ENCODE measurements at regions not wholly inside any gene's neighbourhood (a gene's known extent, or its start where the extent isn't known, plus 50 kb on each side); places are given as distances from the start of the nearest gene placed in this dataset.
A peak's percentile ranks its signal among the peaks of the same experiment; 100 is the strongest.
"Not testable (repeated sequence)": the region's sequence is repeated elsewhere in the genome, so short reads cannot be mapped to it uniquely, and the experiment has no call there.

GRCh38 chr1:220475608-220476007, 52.3 kb upstream of the MARK1 start:
- H3K9ac ChIP-seq (ENCODE audit: low read length); H3K27me3 ChIP-seq (replicated peaks; ENCODE audit: control insufficient read depth, insufficient read depth, low read length); H3K9me3 ChIP-seq (ENCODE audit: control insufficient read depth, low read length); H3K4me1 ChIP-seq (ENCODE audit: control insufficient read depth, insufficient read depth, low read length); H3K36me3 ChIP-seq (ENCODE audit: control insufficient read depth, insufficient read depth, low read length, severe bottlenecking); DNase-seq (ENCODE audit: low read depth); H3K4me3 ChIP-seq (ENCODE audit: low read length): not testable (repeated sequence)

DNA sequence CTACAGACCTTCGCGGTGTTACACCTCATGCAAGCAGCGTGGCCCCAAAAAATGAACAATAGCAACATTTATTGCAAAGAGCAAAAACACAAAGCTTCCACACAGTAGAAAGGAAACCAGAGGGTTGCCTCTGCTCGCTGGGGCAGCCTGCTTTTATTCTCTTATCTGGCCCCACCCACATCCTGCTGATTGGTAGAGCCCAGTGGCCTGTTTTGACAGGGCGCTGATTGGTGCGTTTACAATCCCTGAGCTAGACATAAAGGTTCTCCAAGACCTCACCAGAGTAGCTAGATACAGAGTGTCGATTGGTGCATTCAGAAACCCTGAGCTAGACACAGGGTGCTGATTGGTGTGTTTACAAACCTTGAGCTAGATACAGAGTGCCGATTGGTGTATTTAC, 52.8 kb upstream of the MARK1 start:
- H3K36me3 ChIP-seq (ENCODE audit: control insufficient read depth, insufficient read depth, low read length, severe bottlenecking); H3K9me3 ChIP-seq (ENCODE audit: control insufficient read depth, low read length); H3K4me1 ChIP-seq (ENCODE audit: control insufficient read depth, insufficient read depth, low read length); H3K4me3 ChIP-seq (ENCODE audit: low read length); DNase-seq (ENCODE audit: low read depth); H3K27me3 ChIP-seq (replicated peaks; ENCODE audit: control insufficient read depth, insufficient read depth, low read length); H3K9ac ChIP-seq (ENCODE audit: low read length): not testable (repeated sequence)

DNA sequence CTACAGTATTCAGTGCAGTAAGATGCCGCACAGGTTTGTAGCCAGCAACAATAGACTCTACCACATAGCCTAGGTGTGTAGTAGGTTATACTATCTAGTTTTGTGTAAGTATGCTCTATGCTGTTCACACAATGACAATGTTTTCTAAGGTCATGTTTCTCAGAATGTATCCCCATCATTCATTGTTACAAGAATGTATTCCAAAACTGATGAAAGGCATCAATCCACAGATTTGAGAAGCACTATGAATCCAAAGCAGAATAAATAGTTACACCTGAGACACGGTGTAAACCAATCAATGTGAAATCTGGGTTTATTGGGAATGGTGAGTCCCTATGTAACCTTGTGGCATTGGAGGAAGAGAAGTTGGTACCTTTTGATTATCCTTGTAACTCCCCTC, 54.5 kb upstream of the MARK1 start:
- no peak for DNase-seq (ENCODE audit: low read depth)
- Histone ChIP-seq H3K36me3 (ENCODE audit: control insufficient read depth, insufficient read depth, low read length, severe bottlenecking) (no peaks in the 10 kb centered on the region), H3K27me3 (replicated peaks; ENCODE audit: control insufficient read depth, insufficient read depth, low read length) (no peaks in the 10 kb centered on the region), H3K9ac (ENCODE audit: low read length) (no peak overlapping the region), H3K4me3 (ENCODE audit: low read length) (no peak overlapping the region), H3K4me1 (ENCODE audit: control insufficient read depth, insufficient read depth, low read length) (no peaks in the 10 kb centered on the region), H3K9me3 (ENCODE audit: control insufficient read depth, low read length) (peaks cover 4% of the 10 kb centered on the region)

DNA sequence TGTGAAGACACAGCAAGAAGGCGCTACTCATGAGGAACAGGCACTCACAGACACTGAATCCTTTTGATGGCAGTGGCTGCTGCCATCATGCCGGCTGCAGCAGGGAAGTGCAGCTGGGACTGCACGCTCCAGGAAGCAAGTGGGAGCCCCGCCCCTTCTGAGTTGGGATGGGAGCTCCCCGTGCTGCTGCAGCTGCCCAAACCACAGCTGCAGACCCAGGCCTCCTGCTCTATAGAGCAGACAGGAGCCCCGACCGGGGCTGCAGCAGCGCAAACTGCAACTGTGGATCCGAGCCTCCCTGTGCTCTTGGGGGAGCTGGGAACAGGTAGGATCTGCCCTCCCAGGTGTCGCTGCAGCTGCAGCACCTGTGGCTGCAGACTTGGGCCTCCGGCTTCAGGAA, 65.2 kb upstream of the MARK1 start:
- no peaks in the 10 kb centered on the region for H3K36me3 ChIP-seq (ENCODE audit: control insufficient read depth, insufficient read depth, low read length, severe bottlenecking)
- no peak overlapping the region for H3K4me3 ChIP-seq (ENCODE audit: low read length)
- peaks cover 16% of the 10 kb centered on the region for H3K4me1 ChIP-seq (ENCODE audit: control insufficient read depth, insufficient read depth, low read length)
- peaks cover 6% of the 10 kb centered on the region for H3K27me3 ChIP-seq (replicated peaks; ENCODE audit: control insufficient read depth, insufficient read depth, low read length)
- peaks cover 10% of the 10 kb centered on the region for H3K9me3 ChIP-seq (ENCODE audit: control insufficient read depth, low read length)
- H3K9ac ChIP-seq (ENCODE audit: low read length), result no peak overlapping the region
- no peak for DNase-seq (ENCODE audit: low read depth)

DNA sequence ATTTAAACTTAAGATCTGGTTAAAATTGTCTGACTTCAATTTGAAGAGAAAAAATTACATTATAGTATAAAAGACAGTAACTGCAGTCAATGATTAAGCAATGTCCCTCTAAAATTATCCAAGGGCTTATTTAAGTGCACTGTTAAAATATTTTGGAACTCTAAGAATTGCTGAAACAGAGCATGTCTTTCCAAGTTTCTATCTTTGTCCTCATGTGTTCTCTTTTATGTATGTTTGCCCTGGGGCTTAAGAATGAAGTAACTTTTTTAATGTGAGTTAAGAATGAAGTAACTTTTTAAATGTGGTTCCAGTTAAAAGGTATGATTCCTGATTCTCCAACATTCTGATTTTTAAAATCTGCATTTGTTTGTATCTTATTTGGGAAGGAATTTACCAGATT, 69.0 kb upstream of the MARK1 start:
- H3K9ac ChIP-seq (ENCODE audit: low read length), result no peak overlapping the region

GRCh38 chr1:220457957-220458609, 69.9 kb upstream of the MARK1 start:
- peaks cover 4% of the 10 kb centered on the region for H3K27me3 ChIP-seq (replicated peaks; ENCODE audit: control insufficient read depth, insufficient read depth, low read length)
- no peaks in the 10 kb centered on the region for H3K9me3 ChIP-seq (ENCODE audit: control insufficient read depth, low read length)
- no peak overlapping the region for H3K4me3 ChIP-seq (ENCODE audit: low read length)
- H3K36me3 ChIP-seq (ENCODE audit: control insufficient read depth, insufficient read depth, low read length, severe bottlenecking), result no peaks in the 10 kb centered on the region
- H3K9ac ChIP-seq (ENCODE audit: low read length), result no peak overlapping the region
- DNase-seq (ENCODE audit: low read depth), result no peak
- peaks cover 16% of the 10 kb centered on the region for H3K4me1 ChIP-seq (ENCODE audit: control insufficient read depth, insufficient read depth, low read length)

More for the DNA sequence above, 69.0 kb upstream of the MARK1 start:
- H3K9me3 ChIP-seq (ENCODE audit: control insufficient read depth, low read length), result no peaks in the 10 kb centered on the region
- H3K4me3 ChIP-seq (ENCODE audit: low read length), result no peak overlapping the region
- H3K4me1 ChIP-seq (ENCODE audit: control insufficient read depth, insufficient read depth, low read length), result peaks cover 16% of the 10 kb centered on the region
- peaks cover 5% of the 10 kb centered on the region for H3K27me3 ChIP-seq (replicated peaks; ENCODE audit: control insufficient read depth, insufficient read depth, low read length)
- no peaks in the 10 kb centered on the region for H3K36me3 ChIP-seq (ENCODE audit: control insufficient read depth, insufficient read depth, low read length, severe bottlenecking)
- DNase-seq (ENCODE audit: low read depth), result peak; percentile 86

GRCh38 chr1:220455559-220455958, 72.4 kb upstream of the MARK1 start:
- peaks cover 30% of the 10 kb centered on the region for H3K4me1 ChIP-seq (ENCODE audit: control insufficient read depth, insufficient read depth, low read length)
- H3K4me3 ChIP-seq (ENCODE audit: low read length), result no peak overlapping the region
- H3K27me3 ChIP-seq (replicated peaks; ENCODE audit: control insufficient read depth, insufficient read depth, low read length), result peaks cover 11% of the 10 kb centered on the region
- no peaks in the 10 kb centered on the region for H3K36me3 ChIP-seq (ENCODE audit: control insufficient read depth, insufficient read depth, low read length, severe bottlenecking)
- no peaks in the 10 kb centered on the region for H3K9me3 ChIP-seq (ENCODE audit: control insufficient read depth, low read length)
- DNase-seq (ENCODE audit: low read depth), result no peak
- no peak overlapping the region for H3K9ac ChIP-seq (ENCODE audit: low read length)

DNA sequence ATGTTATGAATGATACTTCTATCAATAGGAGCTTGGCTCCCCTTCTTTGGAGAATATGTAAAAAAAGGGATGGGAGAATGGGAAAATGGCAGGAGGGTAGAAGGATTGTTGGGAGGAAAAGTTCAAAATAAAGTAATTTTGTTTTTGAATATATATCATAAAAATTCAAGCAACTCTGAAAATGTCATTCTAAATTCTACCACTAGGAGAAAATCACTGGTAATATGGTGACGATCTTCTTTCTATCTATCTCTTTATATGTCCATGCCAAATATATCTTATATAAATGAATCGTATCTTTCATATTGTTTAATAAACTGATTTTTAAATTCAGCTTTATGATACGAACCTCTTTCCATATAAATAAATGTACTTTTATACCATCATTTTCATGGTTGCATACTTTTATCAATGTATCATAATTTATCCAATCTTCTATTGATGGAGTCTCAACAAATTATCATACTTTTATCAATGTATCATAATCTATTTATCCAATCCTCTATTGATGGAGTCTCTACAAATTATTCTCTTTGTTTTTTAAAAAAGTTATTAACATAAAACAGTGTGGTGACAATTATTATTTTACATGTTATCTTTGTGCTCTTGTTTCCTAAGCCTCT, 73.7 kb upstream of the MARK1 start:
- Histone ChIP-seq H3K9ac (ENCODE audit: low read length) (no peak overlapping the region), H3K4me3 (ENCODE audit: low read length) (no peak overlapping the region), H3K27me3 (replicated peaks; ENCODE audit: control insufficient read depth, insufficient read depth, low read length) (peaks cover 11% of the 10 kb centered on the region), H3K4me1 (ENCODE audit: control insufficient read depth, insufficient read depth, low read length) (peaks cover 26% of the 10 kb centered on the region), H3K9me3 (ENCODE audit: control insufficient read depth, low read length) (no peaks in the 10 kb centered on the region), H3K36me3 (ENCODE audit: control insufficient read depth, insufficient read depth, low read length, severe bottlenecking) (no peaks in the 10 kb centered on the region)
- DNase-seq (ENCODE audit: low read depth), result peak; percentile 17

DNA sequence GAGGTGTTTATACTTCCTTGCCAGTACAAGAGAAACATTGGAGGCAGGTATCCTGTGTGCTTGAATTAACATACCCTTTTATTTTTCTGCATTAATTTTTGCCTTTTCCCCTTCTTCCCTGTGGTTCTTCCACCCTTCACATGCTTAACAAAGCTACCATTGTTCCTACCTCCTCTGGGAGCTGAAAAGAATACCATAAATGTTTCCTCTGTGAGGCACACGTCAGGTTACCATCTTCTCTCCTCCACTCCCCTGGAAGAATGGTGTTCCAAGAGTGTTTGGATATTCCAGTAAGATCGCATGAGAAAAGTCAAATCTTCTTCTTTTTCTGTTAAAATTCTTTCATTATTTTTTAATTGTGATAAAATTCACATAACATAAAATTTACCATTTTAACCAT, 74.6 kb upstream of the MARK1 start:
- DNase-seq (ENCODE audit: low read depth), result no peak
- H3K9ac ChIP-seq (ENCODE audit: low read length), result no peak overlapping the region
- H3K4me3 ChIP-seq (ENCODE audit: low read length), result no peak overlapping the region
- peaks cover 11% of the 10 kb centered on the region for H3K27me3 ChIP-seq (replicated peaks; ENCODE audit: control insufficient read depth, insufficient read depth, low read length)
- H3K4me1 ChIP-seq (ENCODE audit: control insufficient read depth, insufficient read depth, low read length), result peaks cover 19% of the 10 kb centered on the region
- no peaks in the 10 kb centered on the region for H3K9me3 ChIP-seq (ENCODE audit: control insufficient read depth, low read length)
- H3K36me3 ChIP-seq (ENCODE audit: control insufficient read depth, insufficient read depth, low read length, severe bottlenecking), result no peaks in the 10 kb centered on the region

DNA sequence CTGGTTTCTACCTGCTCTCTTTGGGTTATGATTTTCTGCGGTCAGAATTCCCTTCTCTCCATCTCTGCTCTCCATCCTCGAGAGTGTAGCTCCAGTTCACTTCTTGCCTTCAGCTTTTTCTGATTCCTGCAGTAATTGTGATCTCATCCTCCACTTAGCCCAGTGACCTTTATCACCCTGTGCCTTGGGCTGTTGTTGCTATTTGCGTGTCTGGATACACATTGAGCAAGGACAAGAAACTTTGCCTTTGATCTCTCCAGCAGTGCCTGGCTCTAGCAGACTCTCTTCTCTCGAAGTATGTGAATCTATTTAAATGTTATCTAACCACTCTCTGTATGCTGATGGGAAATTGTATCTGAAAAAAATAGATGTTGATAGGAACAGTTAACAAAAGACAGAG, 76.4 kb upstream of the MARK1 start:
- DNase-seq (ENCODE audit: low read depth), result no peak
- Histone ChIP-seq H3K27me3 (replicated peaks; ENCODE audit: control insufficient read depth, insufficient read depth, low read length) (peaks cover 11% of the 10 kb centered on the region), H3K4me3 (ENCODE audit: low read length) (peak overlapping the region; percentile 13), H3K36me3 (ENCODE audit: control insufficient read depth, insufficient read depth, low read length, severe bottlenecking) (no peaks in the 10 kb centered on the region), H3K9ac (ENCODE audit: low read length) (no peak overlapping the region), H3K9me3 (ENCODE audit: control insufficient read depth, low read length) (no peaks in the 10 kb centered on the region), H3K4me1 (ENCODE audit: control insufficient read depth, insufficient read depth, low read length) (peaks cover 14% of the 10 kb centered on the region)

DNA sequence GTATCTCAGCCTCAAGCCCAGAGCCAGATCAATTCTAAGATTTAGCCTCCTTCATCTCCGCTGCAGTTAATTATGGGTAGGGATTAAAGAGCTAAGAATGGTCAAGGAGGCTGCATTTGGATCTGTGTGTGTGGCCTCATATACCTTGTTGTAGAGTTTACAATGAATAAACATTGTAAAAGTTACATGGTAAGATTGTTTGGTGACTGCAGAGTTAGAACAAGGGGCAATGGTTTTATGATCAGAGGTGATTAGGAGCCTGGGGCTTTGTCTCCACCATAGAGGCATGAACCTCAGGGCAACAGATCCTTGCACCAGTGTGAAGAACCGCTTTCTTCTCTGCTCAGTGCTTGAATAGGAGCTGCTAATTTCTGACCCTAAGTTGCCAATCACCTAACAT, 77.0 kb upstream of the MARK1 start:
- no peak for DNase-seq (ENCODE audit: low read depth)
- Histone ChIP-seq H3K4me3 (ENCODE audit: low read length) (no peak overlapping the region), H3K4me1 (ENCODE audit: control insufficient read depth, insufficient read depth, low read length) (peaks cover 14% of the 10 kb centered on the region), H3K27me3 (replicated peaks; ENCODE audit: control insufficient read depth, insufficient read depth, low read length) (peaks cover 11% of the 10 kb centered on the region), H3K9ac (ENCODE audit: low read length) (no peak overlapping the region), H3K9me3 (ENCODE audit: control insufficient read depth, low read length) (no peaks in the 10 kb centered on the region), H3K36me3 (ENCODE audit: control insufficient read depth, insufficient read depth, low read length, severe bottlenecking) (no peaks in the 10 kb centered on the region)

DNA sequence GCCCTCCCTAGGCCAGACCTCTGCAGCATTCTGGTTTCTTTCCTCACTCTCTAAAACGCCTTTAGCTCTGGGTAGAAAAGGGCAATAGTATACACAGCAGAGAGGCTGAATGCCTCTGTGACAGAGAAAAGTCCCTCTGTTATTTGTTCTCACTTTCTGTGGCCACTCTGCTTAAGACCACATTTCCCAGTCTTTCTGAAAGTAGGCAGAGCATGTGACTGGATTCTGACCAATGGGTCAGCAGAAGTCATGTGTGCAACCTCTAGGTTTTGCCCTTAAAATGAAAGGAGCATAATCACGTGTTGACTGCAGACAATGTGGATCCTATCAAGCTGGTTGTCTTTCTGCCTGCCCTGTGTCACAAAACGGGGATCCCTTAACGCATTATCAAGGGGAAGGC, 79.7 kb upstream of the MARK1 start:
- Histone ChIP-seq H3K9me3 (ENCODE audit: control insufficient read depth, low read length) (no peaks in the 10 kb centered on the region), H3K27me3 (replicated peaks; ENCODE audit: control insufficient read depth, insufficient read depth, low read length) (peaks cover 9% of the 10 kb centered on the region), H3K36me3 (ENCODE audit: control insufficient read depth, insufficient read depth, low read length, severe bottlenecking) (no peaks in the 10 kb centered on the region), H3K9ac (ENCODE audit: low read length) (no peak overlapping the region), H3K4me1 (ENCODE audit: control insufficient read depth, insufficient read depth, low read length) (peaks cover 14% of the 10 kb centered on the region), H3K4me3 (ENCODE audit: low read length) (no peak overlapping the region)
- no peak for DNase-seq (ENCODE audit: low read depth)

Measured in adipocyte (in vitro differentiated cells).